ENCODE measurements at regions not wholly inside any gene's neighbourhood (a gene's known extent, or its start where the extent isn't known, plus 50 kb on each side); places are given as distances from the start of the nearest gene placed in this dataset.

DNA sequence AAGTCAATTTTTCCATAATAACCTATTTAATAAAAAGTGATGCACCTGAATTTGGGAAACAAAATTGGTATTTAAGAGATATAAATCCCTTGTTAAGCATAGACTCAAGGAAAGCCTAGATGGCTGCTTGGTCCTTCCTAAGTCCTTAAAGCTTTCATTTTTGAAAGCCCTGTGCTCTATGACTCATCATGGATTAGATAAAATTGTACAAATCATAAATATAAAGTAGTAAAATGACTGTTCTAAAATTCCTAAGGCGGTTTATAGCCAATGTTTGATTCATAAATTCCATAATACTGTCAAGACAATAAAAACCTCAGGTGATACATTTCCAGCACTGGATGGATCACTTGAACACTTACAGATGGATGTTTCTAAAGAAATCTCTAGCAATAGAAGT, 730.8 kb upstream of the EPHA6 start:
- DNase-seq (ENCODE audit: low read depth): no peak
- no peak overlapping the region for H3K4me3 ChIP-seq (ENCODE audit: low read depth, low read length)
- in situ Hi-C loops (cut with HindIII; ENCODE audit: low sequenced_read_pairs): no loop called here
- TF ChIP-seq, protein P1, sequence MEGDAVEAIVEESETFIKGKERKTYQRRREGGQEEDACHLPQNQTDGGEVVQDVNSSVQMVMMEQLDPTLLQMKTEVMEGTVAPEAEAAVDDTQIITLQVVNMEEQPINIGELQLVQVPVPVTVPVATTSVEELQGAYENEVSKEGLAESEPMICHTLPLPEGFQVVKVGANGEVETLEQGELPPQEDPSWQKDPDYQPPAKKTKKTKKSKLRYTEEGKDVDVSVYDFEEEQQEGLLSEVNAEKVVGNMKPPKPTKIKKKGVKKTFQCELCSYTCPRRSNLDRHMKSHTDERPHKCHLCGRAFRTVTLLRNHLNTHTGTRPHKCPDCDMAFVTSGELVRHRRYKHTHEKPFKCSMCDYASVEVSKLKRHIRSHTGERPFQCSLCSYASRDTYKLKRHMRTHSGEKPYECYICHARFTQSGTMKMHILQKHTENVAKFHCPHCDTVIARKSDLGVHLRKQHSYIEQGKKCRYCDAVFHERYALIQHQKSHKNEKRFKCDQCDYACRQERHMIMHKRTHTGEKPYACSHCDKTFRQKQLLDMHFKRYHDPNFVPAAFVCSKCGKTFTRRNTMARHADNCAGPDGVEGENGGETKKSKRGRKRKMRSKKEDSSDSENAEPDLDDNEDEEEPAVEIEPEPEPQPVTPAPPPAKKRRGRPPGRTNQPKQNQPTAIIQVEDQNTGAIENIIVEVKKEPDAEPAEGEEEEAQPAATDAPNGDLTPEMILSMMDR (IDR thresholded peaks at IDR 0.05; ENCODE audit: low read depth, low read length, missing control alignments): no peak

DNA sequence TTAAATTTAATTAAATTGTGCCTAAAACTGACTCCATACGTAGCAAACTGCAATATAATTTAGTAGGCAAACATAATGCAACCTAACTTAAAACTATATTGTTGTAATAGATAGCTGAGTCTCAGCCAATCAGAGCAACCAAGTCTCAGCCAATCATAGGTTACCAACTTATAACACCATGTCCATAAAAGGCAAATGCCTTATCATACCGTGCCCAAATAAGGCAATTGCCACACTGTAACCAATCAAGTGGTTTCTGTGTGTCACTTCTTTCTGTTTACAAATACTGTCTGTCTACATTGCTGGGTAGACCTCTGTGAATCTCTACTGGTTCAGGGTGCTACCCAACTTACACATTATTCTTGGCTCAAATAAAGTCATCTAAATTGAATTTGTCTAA, 728.4 kb upstream of the EPHA6 start:
- in situ Hi-C loops (cut with HindIII; ENCODE audit: low sequenced_read_pairs): no loop called here
- TF ChIP-seq, protein P1 (IDR thresholded peaks at IDR 0.05; ENCODE audit: low read depth, low read length, missing control alignments): no peak
- no peak overlapping the region for H3K4me3 ChIP-seq (ENCODE audit: low read depth, low read length)
- no peak for DNase-seq (ENCODE audit: low read depth)

DNA sequence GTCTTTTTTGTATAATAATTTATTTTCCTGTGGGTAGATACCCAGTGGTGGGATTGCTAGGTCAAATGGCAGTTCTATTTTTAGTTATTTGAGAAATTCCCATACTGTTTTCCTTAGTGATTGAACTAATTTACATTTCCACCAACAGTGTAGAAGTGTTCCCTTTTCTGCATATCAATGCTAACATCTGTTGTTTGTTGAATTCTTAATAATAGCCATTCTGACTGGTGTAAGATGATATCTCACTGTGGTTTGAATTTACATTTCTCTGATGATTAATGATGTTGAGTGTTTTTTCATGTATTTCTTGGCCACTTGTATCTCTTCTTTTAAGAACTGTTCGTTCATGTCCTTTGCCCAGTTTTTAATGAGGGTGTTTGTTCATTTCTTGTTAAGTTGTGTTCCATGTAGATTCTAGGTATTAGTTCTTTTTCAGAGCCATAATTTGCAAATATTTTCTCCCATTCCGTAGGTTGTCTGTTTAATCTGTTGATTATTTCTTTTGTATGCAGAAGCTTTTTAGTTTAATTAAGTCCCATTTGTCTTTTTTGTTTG, 713.3 kb upstream of the EPHA6 start:
- no peak overlapping the region for H3K4me3 ChIP-seq (ENCODE audit: low read depth, low read length)
- no peak for DNase-seq (ENCODE audit: low read depth)
- in situ Hi-C loops (cut with HindIII; ENCODE audit: low sequenced_read_pairs): no loop called here
- TF ChIP-seq, protein P1 (IDR thresholded peaks at IDR 0.05; ENCODE audit: low read depth, low read length, missing control alignments): no peak

DNA sequence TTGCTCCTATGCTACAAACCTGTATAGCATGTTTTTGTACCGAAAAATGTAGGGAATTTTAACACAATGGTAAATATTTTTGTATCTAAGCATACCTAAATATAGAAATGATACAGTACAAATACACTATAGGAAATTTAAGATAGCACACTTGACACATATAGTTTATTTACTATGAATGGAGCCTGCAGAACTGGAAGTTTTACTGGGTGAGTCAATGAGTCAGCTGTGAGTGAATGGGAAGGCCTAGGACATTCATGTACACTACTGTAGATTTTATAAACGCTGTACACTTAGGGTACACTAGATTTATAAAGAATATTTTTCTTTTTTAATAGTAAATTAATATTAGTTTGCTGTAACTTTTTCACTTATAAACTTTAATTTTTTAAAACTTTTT, 707.7 kb upstream of the EPHA6 start:
- in situ Hi-C loops (cut with HindIII; ENCODE audit: low sequenced_read_pairs): no loop called here
- DNase-seq (ENCODE audit: low read depth): no peak
- TF ChIP-seq, protein P1 (IDR thresholded peaks at IDR 0.05; ENCODE audit: low read depth, low read length, missing control alignments): no peak
- no peak overlapping the region for H3K4me3 ChIP-seq (ENCODE audit: low read depth, low read length)

Measured in astrocyte of the cerebellum (primary cell).